ENCODE measurements at regions not wholly inside any gene's neighbourhood (a gene's known extent, or its start where the extent isn't known, plus 50 kb on each side); places are given as distances from the start of the nearest gene placed in this dataset.

DNA sequence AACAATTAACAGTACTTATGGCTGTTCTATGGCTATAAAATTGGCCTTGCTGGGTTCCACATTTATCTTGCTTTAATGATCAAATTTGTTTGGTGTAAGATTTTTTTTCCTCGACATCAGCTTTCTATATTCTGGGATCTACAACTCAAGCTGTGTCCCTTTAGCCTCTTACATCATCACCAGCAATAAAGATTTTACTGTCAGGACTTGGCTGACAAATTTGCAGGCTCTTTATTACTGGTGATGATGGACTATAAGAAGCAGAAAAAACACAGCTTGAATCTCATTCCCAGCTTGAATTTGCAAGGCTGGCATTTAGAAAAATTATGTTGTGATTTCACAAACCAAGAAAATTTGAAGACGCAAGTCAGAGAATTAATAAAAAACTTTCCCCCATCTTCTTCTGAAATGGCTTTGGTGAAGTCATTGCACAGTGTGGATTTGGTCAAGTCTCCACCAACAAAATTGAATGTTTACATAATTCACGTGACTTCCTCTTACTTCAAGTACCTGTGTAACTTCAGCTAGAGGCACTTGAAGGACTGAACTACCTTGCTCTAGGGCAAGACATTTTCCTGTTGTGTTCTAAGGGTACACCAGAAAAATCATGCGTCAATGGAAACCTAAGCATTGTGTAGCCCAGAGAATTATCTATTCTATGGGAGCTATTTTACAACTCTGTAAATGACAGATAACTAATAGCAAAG lies 175.0 kb downstream of the CBLN4 start:
- Histone ChIP-seq H3K9me3 (ENCODE audit: low read length) (no peaks in the 10 kb centered on the region), H3K27ac (ENCODE audit: low read depth, low read length) (no peak overlapping the region), H3K27me3 (ENCODE audit: insufficient read depth, low read length, poor library complexity, severe bottlenecking) (no peaks in the 10 kb centered on the region), H3K4me1 (ENCODE audit: insufficient read depth, low read length) (no peaks in the 10 kb centered on the region), H3K36me3 (ENCODE audit: insufficient read depth, low read length) (no peaks in the 10 kb centered on the region), H3K4me3 (ENCODE audit: low read length) (no peak overlapping the region)
- H3K9me3 Mint-ChIP-seq, result peaks cover 2 to 15% (median 8%) of the 10 kb centered on the region in 5 donors
- H3K27me3 Mint-ChIP-seq, result no peaks in the 10 kb centered on the region
- H3K4me1 Mint-ChIP-seq, result no peaks in the 10 kb centered on the region
- DNase-seq, result no peak
- POLR2A ChIA-PET, result no interaction called here
- H3K4me3 Mint-ChIP-seq, result no peak overlapping the region
- no peak overlapping the region for H3K27ac Mint-ChIP-seq
- CTCF ChIA-PET, result no interaction called here
- H3K36me3 Mint-ChIP-seq, result no peaks in the 10 kb centered on the region

DNA sequence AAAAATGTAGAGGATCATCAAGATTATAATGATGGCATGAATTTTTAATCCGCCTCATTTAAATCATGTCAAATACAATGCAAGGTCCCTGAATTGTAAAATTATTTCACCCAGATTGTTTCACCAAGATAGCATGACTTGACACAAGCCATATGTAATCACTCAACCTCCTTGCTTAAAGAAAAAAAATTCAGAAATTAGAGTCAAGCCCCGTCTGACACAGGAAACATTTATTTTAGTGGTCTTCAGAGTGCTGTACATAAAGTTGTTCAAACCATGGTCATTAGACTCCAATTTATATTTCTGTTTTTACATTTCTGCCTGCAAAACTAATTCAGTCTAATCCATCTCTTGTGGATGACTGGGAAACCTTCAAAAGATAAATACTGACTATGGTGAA lies 200.2 kb downstream of the CBLN4 start:
- Mint-ChIP-seq H3K27me3 (no peaks in the 10 kb centered on the region), H3K9me3 (peaks cover 3 to 32% (median 8%) of the 10 kb centered on the region in 5 donors), H3K4me3 (no peak overlapping the region), H3K36me3 (no peaks in the 10 kb centered on the region), H3K4me1 (no peaks in the 10 kb centered on the region), H3K27ac (no peak overlapping the region)
- H3K27ac ChIP-seq (ENCODE audit: low read depth, low read length), result no peak overlapping the region
- no peak for DNase-seq
- no peaks in the 10 kb centered on the region for H3K4me1 ChIP-seq (ENCODE audit: insufficient read depth, low read length)
- H3K4me3 ChIP-seq (ENCODE audit: low read length), result no peak overlapping the region
- H3K36me3 ChIP-seq (ENCODE audit: insufficient read depth, low read length), result no peaks in the 10 kb centered on the region
- CTCF ChIA-PET, result no interaction called here
- POLR2A ChIA-PET, result no interaction called here
- no peaks in the 10 kb centered on the region for H3K27me3 ChIP-seq (ENCODE audit: insufficient read depth, low read length, poor library complexity, severe bottlenecking)
- no peaks in the 10 kb centered on the region for H3K9me3 ChIP-seq (ENCODE audit: low read length)

DNA sequence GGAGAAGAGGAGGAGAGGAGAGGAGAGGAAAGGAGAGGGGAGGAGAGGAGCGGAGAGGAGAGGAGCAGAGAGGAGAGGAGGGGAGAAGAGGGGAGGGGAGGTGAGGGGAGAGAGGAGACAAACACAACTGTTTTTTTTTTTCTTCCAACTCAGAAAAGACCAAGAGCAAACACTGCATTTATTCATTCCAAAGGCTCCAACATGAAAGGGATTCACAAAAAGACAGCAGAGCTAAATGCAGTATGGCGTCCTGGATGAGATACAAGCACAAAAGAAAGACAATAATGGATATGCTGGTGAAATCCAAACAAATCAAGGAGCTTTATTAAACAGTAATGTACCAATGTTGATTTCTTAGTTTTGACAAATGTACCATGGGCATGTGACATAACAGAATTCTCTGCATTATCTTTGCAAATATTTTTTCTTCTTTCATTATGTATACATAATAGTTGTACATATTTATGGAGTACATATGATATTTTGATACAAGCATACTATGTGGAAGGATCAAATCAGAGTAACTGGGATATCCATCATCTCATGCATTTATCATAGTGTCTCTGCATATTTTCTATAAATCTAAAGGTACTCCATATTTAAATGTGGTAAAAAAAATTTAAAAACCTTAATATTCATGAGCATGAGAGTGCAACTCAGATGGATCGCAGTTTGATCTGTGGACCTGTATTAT lies 204.6 kb downstream of the CBLN4 start:
- DNase-seq, result no peak
- Mint-ChIP-seq H3K36me3 (no peaks in the 10 kb centered on the region), H3K4me1 (no peaks in the 10 kb centered on the region), H3K27me3 (no peaks in the 10 kb centered on the region), H3K9me3 (peaks cover 0 to 38% (median 6%) of the 10 kb centered on the region in 5 donors), H3K27ac (no peak overlapping the region), H3K4me3 (no peak overlapping the region)
- ChIA-PET CTCF (no interaction called here), POLR2A (no interaction called here)
- H3K27ac ChIP-seq (ENCODE audit: low read depth, low read length), result no peak overlapping the region
- no peaks in the 10 kb centered on the region for H3K9me3 ChIP-seq (ENCODE audit: low read length)
- H3K4me3 ChIP-seq (ENCODE audit: low read length), result no peak overlapping the region
- no peaks in the 10 kb centered on the region for H3K27me3 ChIP-seq (ENCODE audit: insufficient read depth, low read length, poor library complexity, severe bottlenecking)
- H3K4me1 ChIP-seq (ENCODE audit: insufficient read depth, low read length), result no peaks in the 10 kb centered on the region
- no peaks in the 10 kb centered on the region for H3K36me3 ChIP-seq (ENCODE audit: insufficient read depth, low read length)

DNA sequence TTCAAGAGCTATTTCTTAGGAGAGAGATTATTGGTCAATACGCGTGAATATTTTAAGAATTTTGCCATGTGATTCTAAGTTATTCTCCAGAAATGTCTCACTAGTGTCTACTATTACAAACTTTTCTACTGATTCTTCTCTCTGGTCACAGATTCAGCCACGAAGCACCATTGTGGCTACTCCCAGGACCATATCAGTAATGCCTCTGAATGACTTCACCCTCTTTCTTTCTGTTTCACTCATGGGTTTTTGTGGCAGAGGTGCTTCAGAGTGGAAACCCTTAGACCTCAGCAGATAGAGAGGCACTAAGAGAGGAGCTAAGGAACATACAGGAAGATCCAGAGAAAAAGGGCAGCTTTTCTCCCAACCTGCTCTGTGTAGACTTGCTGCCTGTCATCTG lies 211.3 kb downstream of the CBLN4 start:
- Mint-ChIP-seq H3K27me3 (no peaks in the 10 kb centered on the region), H3K27ac (no peak overlapping the region), H3K4me1 (no peaks in the 10 kb centered on the region), H3K36me3 (no peaks in the 10 kb centered on the region), H3K4me3 (no peak overlapping the region), H3K9me3 (peaks cover 2 to 13% (median 8%) of the 10 kb centered on the region in 5 donors)
- POLR2A ChIA-PET, result no interaction called here
- Histone ChIP-seq H3K27ac (ENCODE audit: low read depth, low read length) (no peak overlapping the region), H3K27me3 (ENCODE audit: insufficient read depth, low read length, poor library complexity, severe bottlenecking) (no peaks in the 10 kb centered on the region), H3K36me3 (ENCODE audit: insufficient read depth, low read length) (no peaks in the 10 kb centered on the region), H3K4me3 (ENCODE audit: low read length) (no peak overlapping the region), H3K4me1 (ENCODE audit: insufficient read depth, low read length) (no peaks in the 10 kb centered on the region), H3K9me3 (ENCODE audit: low read length) (no peaks in the 10 kb centered on the region)
- CTCF ChIA-PET, result no interaction called here
- no peak for DNase-seq

DNA sequence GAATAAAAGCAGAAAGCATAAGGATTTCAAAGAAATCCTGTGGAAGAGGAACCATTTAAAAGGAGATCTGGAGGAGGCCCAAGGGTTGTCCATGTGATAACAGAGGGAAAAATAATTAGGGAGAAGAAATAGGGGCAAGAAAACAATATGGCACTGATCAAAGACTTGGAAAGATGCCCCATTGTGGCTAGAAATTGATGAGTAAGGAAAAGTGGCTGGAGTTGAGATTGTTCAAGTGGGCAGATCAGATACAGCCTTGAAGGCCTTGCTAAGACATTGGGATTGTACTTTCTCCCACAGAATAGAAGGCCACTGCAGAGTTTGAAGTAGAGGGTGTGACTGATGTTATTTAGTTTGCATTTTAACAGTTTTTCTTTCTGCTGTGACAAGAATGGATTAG lies 213.3 kb downstream of the CBLN4 start:
- no peaks in the 10 kb centered on the region for H3K36me3 ChIP-seq (ENCODE audit: insufficient read depth, low read length)
- no peak overlapping the region for H3K4me3 Mint-ChIP-seq
- H3K4me1 ChIP-seq (ENCODE audit: insufficient read depth, low read length), result no peaks in the 10 kb centered on the region
- no peaks in the 10 kb centered on the region for H3K27me3 ChIP-seq (ENCODE audit: insufficient read depth, low read length, poor library complexity, severe bottlenecking)
- no peak overlapping the region for H3K4me3 ChIP-seq (ENCODE audit: low read length)
- no peak for DNase-seq
- H3K9me3 ChIP-seq (ENCODE audit: low read length), result no peaks in the 10 kb centered on the region
- ChIA-PET POLR2A (no interaction called here), CTCF (no interaction called here)
- no peaks in the 10 kb centered on the region for H3K36me3 Mint-ChIP-seq
- H3K27ac Mint-ChIP-seq, result no peak overlapping the region
- H3K4me1 Mint-ChIP-seq, result no peaks in the 10 kb centered on the region
- no peaks in the 10 kb centered on the region for H3K27me3 Mint-ChIP-seq
- H3K9me3 Mint-ChIP-seq, result peaks cover 2 to 17% (median 8%) of the 10 kb centered on the region in 5 donors
- no peak overlapping the region for H3K27ac ChIP-seq (ENCODE audit: low read depth, low read length)

DNA sequence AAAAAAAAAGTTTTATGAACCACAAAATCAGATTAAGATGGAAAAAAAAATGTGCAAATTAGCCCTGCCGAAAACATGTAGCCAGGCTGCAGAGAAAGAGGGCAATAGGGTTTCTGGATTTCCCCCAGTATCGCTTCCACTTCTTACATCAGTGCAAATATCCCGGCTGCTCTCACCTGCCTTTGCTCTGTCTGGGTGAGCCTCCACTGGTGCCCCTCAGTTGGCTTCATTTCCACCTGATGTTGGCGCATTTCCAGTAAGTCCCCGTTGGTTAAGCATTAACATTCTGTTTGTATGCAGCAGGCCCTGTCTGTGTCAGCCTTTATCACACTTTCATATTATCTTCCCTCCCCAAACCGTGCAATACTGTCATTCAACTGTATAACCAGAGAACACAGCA lies 215.1 kb downstream of the CBLN4 start:
- H3K4me1 ChIP-seq (ENCODE audit: insufficient read depth, low read length), result no peaks in the 10 kb centered on the region
- Mint-ChIP-seq H3K27ac (no peak overlapping the region), H3K27me3 (no peaks in the 10 kb centered on the region), H3K36me3 (no peaks in the 10 kb centered on the region), H3K4me1 (no peaks in the 10 kb centered on the region), H3K9me3 (peaks cover 2 to 24% (median 8%) of the 10 kb centered on the region in 5 donors), H3K4me3 (no peak overlapping the region)
- H3K27me3 ChIP-seq (ENCODE audit: insufficient read depth, low read length, poor library complexity, severe bottlenecking), result no peaks in the 10 kb centered on the region
- H3K36me3 ChIP-seq (ENCODE audit: insufficient read depth, low read length), result no peaks in the 10 kb centered on the region
- POLR2A ChIA-PET, result no interaction called here
- no peak overlapping the region for H3K4me3 ChIP-seq (ENCODE audit: low read length)
- DNase-seq, result no peak
- no peaks in the 10 kb centered on the region for H3K9me3 ChIP-seq (ENCODE audit: low read length)
- H3K27ac ChIP-seq (ENCODE audit: low read depth, low read length), result no peak overlapping the region
- CTCF ChIA-PET, result no interaction called here

DNA sequence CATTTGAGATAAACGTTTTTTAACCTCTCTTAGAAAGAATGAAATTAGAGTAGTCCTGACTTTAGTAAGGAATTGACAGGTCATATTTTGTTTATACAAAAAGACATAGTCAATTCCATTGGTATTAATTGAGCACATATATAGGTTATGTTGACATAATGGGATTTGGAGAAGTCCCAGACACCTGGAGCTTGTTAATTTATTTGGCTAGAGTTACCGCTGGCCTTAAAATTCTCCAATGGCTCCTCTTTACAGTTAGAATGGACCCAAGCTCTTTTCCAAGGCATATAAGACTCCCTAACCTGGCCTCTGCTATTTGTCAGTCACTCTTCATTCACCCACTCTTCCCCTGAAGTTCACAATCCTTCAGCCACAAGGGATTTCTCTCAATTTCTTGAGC lies 221.3 kb downstream of the CBLN4 start:
- Histone ChIP-seq H3K27me3 (ENCODE audit: insufficient read depth, low read length, poor library complexity, severe bottlenecking) (no peaks in the 10 kb centered on the region), H3K4me1 (ENCODE audit: insufficient read depth, low read length) (no peaks in the 10 kb centered on the region), H3K27ac (ENCODE audit: low read depth, low read length) (no peak overlapping the region), H3K36me3 (ENCODE audit: insufficient read depth, low read length) (no peaks in the 10 kb centered on the region), H3K4me3 (ENCODE audit: low read length) (no peak overlapping the region), H3K9me3 (ENCODE audit: low read length) (no peaks in the 10 kb centered on the region)
- H3K27ac Mint-ChIP-seq, result no peak overlapping the region
- POLR2A ChIA-PET, result no interaction called here
- H3K27me3 Mint-ChIP-seq, result no peaks in the 10 kb centered on the region
- H3K4me1 Mint-ChIP-seq, result no peaks in the 10 kb centered on the region
- peaks cover 3 to 16% (median 9%) of the 10 kb centered on the region in 5 donors for H3K9me3 Mint-ChIP-seq
- no peaks in the 10 kb centered on the region for H3K36me3 Mint-ChIP-seq
- no peak for DNase-seq
- CTCF ChIA-PET, result no interaction called here
- H3K4me3 Mint-ChIP-seq, result no peak overlapping the region

DNA sequence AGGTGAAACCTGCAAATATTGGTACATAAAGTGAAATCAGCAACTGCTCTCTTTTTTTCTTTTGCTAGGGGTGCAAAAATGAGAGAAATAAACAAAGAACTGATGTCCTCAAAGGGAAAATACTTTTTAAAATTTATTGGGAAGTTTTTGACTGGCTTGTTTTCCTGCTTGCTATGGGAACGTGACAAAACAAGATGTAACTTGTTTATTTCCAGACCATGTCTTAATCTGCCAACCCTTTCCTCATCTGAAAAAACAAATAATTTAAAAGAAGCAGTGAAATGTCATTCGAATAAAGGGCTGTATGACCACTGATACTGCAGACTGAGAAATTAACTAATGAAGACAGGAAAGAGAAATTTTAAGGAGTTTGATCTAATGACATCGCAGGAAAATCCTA lies 221.9 kb downstream of the CBLN4 start:
- no peak for DNase-seq
- Histone ChIP-seq H3K27me3 (ENCODE audit: insufficient read depth, low read length, poor library complexity, severe bottlenecking) (no peaks in the 10 kb centered on the region), H3K4me3 (ENCODE audit: low read length) (no peak overlapping the region), H3K27ac (ENCODE audit: low read depth, low read length) (no peak overlapping the region), H3K36me3 (ENCODE audit: insufficient read depth, low read length) (no peaks in the 10 kb centered on the region), H3K9me3 (ENCODE audit: low read length) (no peaks in the 10 kb centered on the region), H3K4me1 (ENCODE audit: insufficient read depth, low read length) (no peaks in the 10 kb centered on the region)
- no peak overlapping the region for H3K27ac Mint-ChIP-seq
- POLR2A ChIA-PET, result no interaction called here
- CTCF ChIA-PET, result no interaction called here
- no peak overlapping the region for H3K4me3 Mint-ChIP-seq
- H3K27me3 Mint-ChIP-seq, result no peaks in the 10 kb centered on the region
- H3K4me1 Mint-ChIP-seq, result no peaks in the 10 kb centered on the region
- peaks cover 3 to 22% (median 9%) of the 10 kb centered on the region in 5 donors for H3K9me3 Mint-ChIP-seq
- no peaks in the 10 kb centered on the region for H3K36me3 Mint-ChIP-seq

Data from CD8-positive, alpha-beta memory T cell (primary cell).